SK-N-SH treated with all-trans-retinoic acid at 6 μM for 48 hours (cell line): ENCODE measurements at regions not wholly inside any gene's neighbourhood (a gene's known extent, or its start where the extent isn't known, plus 50 kb on each side); places are given as distances from the start of the nearest gene placed in this dataset.

ENCODE experiments used
- ATAC-seq: fragments of 200-7000 bp; cut with Tn5 transposase; 3 replicates; pipeline ENCODE4 v1.9.1; 2020; ENCODE audit warnings: mild to moderate bottlenecking, moderate library complexity
- ARNTL ChIP-seq: fragments of 450-650 bp; formaldehyde crosslinking; IDR thresholded peaks from 2 replicates; pipeline ENCODE4 v1.5.0; 2020; ENCODE audit warnings: low read depth, mild to moderate bottlenecking, moderate library complexity, borderline replicate concordance
- BACH2 ChIP-seq: fragments of 250-450 bp; sonication (Bioruptor Pico); IDR thresholded peaks from 2 replicates; pipeline ENCODE4 v1.9.0; 2021; ENCODE audit warnings: mild to moderate bottlenecking, borderline replicate concordance
- CREB5 ChIP-seq: fragments of 250-450 bp; sonication (Bioruptor Pico); IDR thresholded peaks from 2 replicates; pipeline ENCODE4 v1.5.1; 2020; ENCODE audit warnings: low read depth, mild to moderate bottlenecking, moderate library complexity
- CSDC2 ChIP-seq: fragments of 250-450 bp; sonication (Bioruptor Pico); IDR thresholded peaks from 2 replicates; pipeline ENCODE4 v1.5.0; 2020; ENCODE audit warnings: mild to moderate bottlenecking, moderate library complexity
- ESRRG ChIP-seq: fragments of 250-450 bp; sonication (Bioruptor Pico); IDR thresholded peaks from 2 replicates; pipeline ENCODE4 v1.6.1; 2021; ENCODE audit warnings: mild to moderate bottlenecking
- GLIS3 ChIP-seq: fragments of 250-450 bp; sonication (Bioruptor Pico); IDR thresholded peaks from 2 replicates; pipeline ENCODE4 v1.5.0; 2020; ENCODE audit warnings: mild to moderate bottlenecking, moderate library complexity
- ISL1 ChIP-seq: fragments of 250-450 bp; sonication (Bioruptor Pico); IDR thresholded peaks from 2 replicates; pipeline ENCODE4 v2.1.2; 2022; ENCODE audit warnings: mild to moderate bottlenecking, moderate library complexity
- OSR1 ChIP-seq: fragments of 250-450 bp; sonication (Bioruptor Pico); IDR thresholded peaks from 2 replicates; pipeline ENCODE4 v1.8.0; 2022; ENCODE audit warnings: moderate library complexity, mild to moderate bottlenecking, inconsistent platforms
- PPARA ChIP-seq: fragments of 250-450 bp; sonication (Bioruptor Pico); IDR thresholded peaks from 2 replicates; pipeline ENCODE4 v1.5.0; 2020; ENCODE audit warnings: mild to moderate bottlenecking, borderline replicate concordance
- RARB ChIP-seq: fragments of 250-450 bp; sonication (Bioruptor Pico); IDR thresholded peaks from 2 replicates; pipeline ENCODE4 v1.8.0; 2021; ENCODE audit warnings: mild to moderate bottlenecking, moderate library complexity
- SNAI2 ChIP-seq: fragments of 250-450 bp; sonication (Bioruptor Pico); IDR thresholded peaks from 2 replicates; pipeline ENCODE4 v1.5.0; 2020; ENCODE audit warnings: mild to moderate bottlenecking, moderate library complexity
- TCF4 ChIP-seq: fragments of 250-450 bp; sonication (Bioruptor Pico); IDR thresholded peaks from 2 replicates; pipeline ENCODE4 v1.8.0; 2021; ENCODE audit warnings: mild to moderate bottlenecking, moderate library complexity, borderline replicate concordance
- TOX ChIP-seq: fragments of 250-450 bp; sonication (Bioruptor Pico); IDR thresholded peaks from 2 replicates; pipeline ENCODE4 v1.8.0; 2021; ENCODE audit warnings: mild to moderate bottlenecking, moderate library complexity, borderline replicate concordance
- ZC3H10 ChIP-seq: fragments of 250-450 bp; sonication (Bioruptor Pico); IDR thresholded peaks from 2 replicates; pipeline ENCODE4 v1.5.1; 2021; ENCODE audit warnings: mild to moderate bottlenecking, moderate library complexity
- ZFP3 ChIP-seq: fragments of 250-450 bp; sonication (Bioruptor Pico); IDR thresholded peaks from 2 replicates; pipeline ENCODE4 v1.5.0; 2020; ENCODE audit warnings: mild to moderate bottlenecking, moderate library complexity
- ZFP30 ChIP-seq: fragments of 450-650 bp; formaldehyde crosslinking; IDR thresholded peaks from 2 replicates; pipeline ENCODE4 v1.5.0; 2022; ENCODE audit warnings: mild to moderate bottlenecking, moderate library complexity
- ZNF565 ChIP-seq: fragments of 450-650 bp; formaldehyde crosslinking; conservative IDR thresholded peaks from 2 replicates; pipeline ENCODE4 v1.5.0; 2020; ENCODE audit warnings: low read depth, mild to moderate bottlenecking, moderate library complexity
- ZNF70 ChIP-seq: fragments of 450-650 bp; formaldehyde crosslinking; IDR thresholded peaks from 2 replicates; pipeline ENCODE4 v1.5.0; 2020; ENCODE audit warnings: mild to moderate bottlenecking, moderate library complexity
- ZNF8 ChIP-seq: fragments of 450-650 bp; formaldehyde crosslinking; IDR thresholded peaks from 2 replicates; pipeline ENCODE4 v1.5.0; 2020; ENCODE audit warnings: mild to moderate bottlenecking, moderate library complexity
- TF ChIP-seq, protein P1 (sequence below): fragments of 250-450 bp; sonication (Bioruptor Pico); IDR thresholded peaks from 2 replicates; pipeline ENCODE4 v1.8.0; 2021; ENCODE audit warnings: low read depth, mild to moderate bottlenecking, moderate library complexity, borderline replicate concordance
- TF ChIP-seq, protein P2 (sequence below): fragments of 250-450 bp; sonication (Bioruptor Pico); IDR thresholded peaks from 2 replicates; pipeline ENCODE4 v1.5.1; 2021; ENCODE audit warnings: mild to moderate bottlenecking, moderate library complexity
- TF ChIP-seq, protein P3 (sequence below): fragments of 250-450 bp; sonication (Bioruptor Pico); IDR thresholded peaks from 2 replicates; pipeline ENCODE4 v1.5.0; 2020; ENCODE audit warnings: mild to moderate bottlenecking, moderate library complexity
- TF ChIP-seq, protein P4 (sequence below): fragments of 250-450 bp; sonication (Bioruptor Pico); IDR thresholded peaks from 2 replicates; pipeline ENCODE4 v1.8.0; 2020; ENCODE audit warnings: mild to moderate bottlenecking, moderate library complexity, borderline replicate concordance

GRCh38 chrX:120819126-120819525 lies 56.5 kb downstream of the CT47B1 start:
- TF ChIP-seq RARB (CRISPR knock-in tag) (no peak), ZFP3 (CRISPR knock-in tag) (no peak), OSR1 (CRISPR knock-in tag) (no peak), ZNF8 (CRISPR knock-in tag) (no peak)
- ATAC-seq, result no peak

- TF ChIP-seq ZC3H10, result no peak
- TF ChIP-seq TOX, result no peak
- no peak for TF ChIP-seq SNAI2 (CRISPR knock-in tag)
- TF ChIP-seq OSR1 (CRISPR knock-in tag), result no peak
- TF ChIP-seq ZNF565 (CRISPR knock-in tag), result no peak
- TF ChIP-seq, protein P1, sequence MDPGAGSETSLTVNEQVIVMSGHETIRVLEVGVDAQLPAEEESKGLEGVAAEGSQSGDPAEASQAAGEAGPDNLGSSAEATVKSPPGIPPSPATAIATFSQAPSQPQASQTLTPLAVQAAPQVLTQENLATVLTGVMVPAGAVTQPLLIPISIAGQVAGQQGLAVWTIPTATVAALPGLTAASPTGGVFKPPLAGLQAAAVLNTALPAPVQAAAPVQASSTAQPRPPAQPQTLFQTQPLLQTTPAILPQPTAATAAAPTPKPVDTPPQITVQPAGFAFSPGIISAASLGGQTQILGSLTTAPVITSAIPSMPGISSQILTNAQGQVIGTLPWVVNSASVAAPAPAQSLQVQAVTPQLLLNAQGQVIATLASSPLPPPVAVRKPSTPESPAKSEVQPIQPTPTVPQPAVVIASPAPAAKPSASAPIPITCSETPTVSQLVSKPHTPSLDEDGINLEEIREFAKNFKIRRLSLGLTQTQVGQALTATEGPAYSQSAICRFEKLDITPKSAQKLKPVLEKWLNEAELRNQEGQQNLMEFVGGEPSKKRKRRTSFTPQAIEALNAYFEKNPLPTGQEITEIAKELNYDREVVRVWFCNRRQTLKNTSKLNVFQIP, result no peak
- TF ChIP-seq, protein P2, sequence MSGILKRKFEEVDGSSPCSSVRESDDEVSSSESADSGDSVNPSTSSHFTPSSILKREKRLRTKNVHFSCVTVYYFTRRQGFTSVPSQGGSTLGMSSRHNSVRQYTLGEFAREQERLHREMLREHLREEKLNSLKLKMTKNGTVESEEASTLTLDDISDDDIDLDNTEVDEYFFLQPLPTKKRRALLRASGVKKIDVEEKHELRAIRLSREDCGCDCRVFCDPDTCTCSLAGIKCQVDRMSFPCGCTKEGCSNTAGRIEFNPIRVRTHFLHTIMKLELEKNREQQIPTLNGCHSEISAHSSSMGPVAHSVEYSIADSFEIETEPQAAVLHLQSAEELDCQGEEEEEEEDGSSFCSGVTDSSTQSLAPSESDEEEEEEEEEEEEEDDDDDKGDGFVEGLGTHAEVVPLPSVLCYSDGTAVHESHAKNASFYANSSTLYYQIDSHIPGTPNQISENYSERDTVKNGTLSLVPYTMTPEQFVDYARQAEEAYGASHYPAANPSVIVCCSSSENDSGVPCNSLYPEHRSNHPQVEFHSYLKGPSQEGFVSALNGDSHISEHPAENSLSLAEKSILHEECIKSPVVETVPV (CRISPR knock-in tag), result no peak
- TF ChIP-seq ZFP30, result no peak
- TF ChIP-seq RARB (CRISPR knock-in tag), result no peak
- TF ChIP-seq ESRRG, result no peak
- TF ChIP-seq, protein P3, sequence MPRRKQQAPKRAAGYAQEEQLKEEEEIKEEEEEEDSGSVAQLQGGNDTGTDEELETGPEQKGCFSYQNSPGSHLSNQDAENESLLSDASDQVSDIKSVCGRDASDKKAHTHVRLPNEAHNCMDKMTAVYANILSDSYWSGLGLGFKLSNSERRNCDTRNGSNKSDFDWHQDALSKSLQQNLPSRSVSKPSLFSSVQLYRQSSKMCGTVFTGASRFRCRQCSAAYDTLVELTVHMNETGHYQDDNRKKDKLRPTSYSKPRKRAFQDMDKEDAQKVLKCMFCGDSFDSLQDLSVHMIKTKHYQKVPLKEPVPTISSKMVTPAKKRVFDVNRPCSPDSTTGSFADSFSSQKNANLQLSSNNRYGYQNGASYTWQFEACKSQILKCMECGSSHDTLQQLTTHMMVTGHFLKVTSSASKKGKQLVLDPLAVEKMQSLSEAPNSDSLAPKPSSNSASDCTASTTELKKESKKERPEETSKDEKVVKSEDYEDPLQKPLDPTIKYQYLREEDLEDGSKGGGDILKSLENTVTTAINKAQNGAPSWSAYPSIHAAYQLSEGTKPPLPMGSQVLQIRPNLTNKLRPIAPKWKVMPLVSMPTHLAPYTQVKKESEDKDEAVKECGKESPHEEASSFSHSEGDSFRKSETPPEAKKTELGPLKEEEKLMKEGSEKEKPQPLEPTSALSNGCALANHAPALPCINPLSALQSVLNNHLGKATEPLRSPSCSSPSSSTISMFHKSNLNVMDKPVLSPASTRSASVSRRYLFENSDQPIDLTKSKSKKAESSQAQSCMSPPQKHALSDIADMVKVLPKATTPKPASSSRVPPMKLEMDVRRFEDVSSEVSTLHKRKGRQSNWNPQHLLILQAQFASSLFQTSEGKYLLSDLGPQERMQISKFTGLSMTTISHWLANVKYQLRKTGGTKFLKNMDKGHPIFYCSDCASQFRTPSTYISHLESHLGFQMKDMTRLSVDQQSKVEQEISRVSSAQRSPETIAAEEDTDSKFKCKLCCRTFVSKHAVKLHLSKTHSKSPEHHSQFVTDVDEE (CRISPR knock-in tag), result no peak
- no peak for TF ChIP-seq PPARA
- no peak for TF ChIP-seq ARNTL (CRISPR knock-in tag)
- TF ChIP-seq, protein P4, sequence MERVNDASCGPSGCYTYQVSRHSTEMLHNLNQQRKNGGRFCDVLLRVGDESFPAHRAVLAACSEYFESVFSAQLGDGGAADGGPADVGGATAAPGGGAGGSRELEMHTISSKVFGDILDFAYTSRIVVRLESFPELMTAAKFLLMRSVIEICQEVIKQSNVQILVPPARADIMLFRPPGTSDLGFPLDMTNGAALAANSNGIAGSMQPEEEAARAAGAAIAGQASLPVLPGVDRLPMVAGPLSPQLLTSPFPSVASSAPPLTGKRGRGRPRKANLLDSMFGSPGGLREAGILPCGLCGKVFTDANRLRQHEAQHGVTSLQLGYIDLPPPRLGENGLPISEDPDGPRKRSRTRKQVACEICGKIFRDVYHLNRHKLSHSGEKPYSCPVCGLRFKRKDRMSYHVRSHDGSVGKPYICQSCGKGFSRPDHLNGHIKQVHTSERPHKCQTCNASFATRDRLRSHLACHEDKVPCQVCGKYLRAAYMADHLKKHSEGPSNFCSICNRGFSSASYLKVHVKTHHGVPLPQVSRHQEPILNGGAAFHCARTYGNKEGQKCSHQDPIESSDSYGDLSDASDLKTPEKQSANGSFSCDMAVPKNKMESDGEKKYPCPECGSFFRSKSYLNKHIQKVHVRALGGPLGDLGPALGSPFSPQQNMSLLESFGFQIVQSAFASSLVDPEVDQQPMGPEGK (CRISPR knock-in tag), result no peak
- TF ChIP-seq TCF4, result no peak
- TF ChIP-seq CSDC2 (CRISPR knock-in tag), result no peak
- no peak for TF ChIP-seq ISL1
- TF ChIP-seq CREB5 (CRISPR knock-in tag), result no peak
- TF ChIP-seq ZNF8 (CRISPR knock-in tag), result no peak
- no peak for TF ChIP-seq ZNF70
- ATAC-seq, result no peak
Measured at GRCh38 chrX:120813982-120814381, 61.7 kb downstream of the CT47B1 start.

DNA sequence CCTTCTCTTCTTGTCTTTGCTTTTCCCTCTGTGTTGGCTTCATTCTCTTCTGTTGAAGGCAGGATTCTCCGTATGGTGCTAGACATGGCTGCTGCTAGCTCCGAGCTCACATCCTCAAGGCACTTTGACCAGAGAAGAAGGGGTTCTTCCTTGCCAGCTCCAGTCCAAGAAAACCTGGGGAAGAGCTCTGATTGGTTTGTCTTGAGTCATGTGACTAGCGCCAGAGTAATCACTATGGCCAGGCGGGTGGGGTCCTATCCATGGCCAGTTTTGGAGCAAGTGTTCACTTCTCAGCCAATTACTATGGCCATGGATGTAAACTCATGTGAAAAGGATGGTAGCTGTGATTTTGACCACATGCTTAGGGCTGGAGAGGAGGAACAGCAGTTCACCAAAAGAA lies 74.2 kb downstream of the CT47B1 start:
- ATAC-seq, result no peak
- TF ChIP-seq ESRRG (no peak), ARNTL (CRISPR knock-in tag) (no peak), TOX (no peak), RARB (CRISPR knock-in tag) (no peak), GLIS3 (CRISPR knock-in tag) (no peak), ZNF70 (no peak), TCF4 (no peak), SNAI2 (CRISPR knock-in tag) (no peak), ZC3H10 (no peak), ZFP3 (CRISPR knock-in tag) (no peak), BACH2 (no peak)
- TF ChIP-seq, protein P1, result no peak
- TF ChIP-seq, protein P4 (CRISPR knock-in tag), result no peak
